GM10266 (cell line): ENCODE measurements at regions not wholly inside any gene's neighbourhood (a gene's known extent, or its start where the extent isn't known, plus 50 kb on each side); places are given as distances from the start of the nearest gene placed in this dataset.

Experiments
- DNase-seq: peaks from one replicate; pipeline ENCODE4 v3.0.0; 2012; ENCODE audit errors: extremely low spot score
- CTCF ChIP-seq: IDR thresholded peaks from 2 replicates; pipeline ENCODE4 v1.5.1; 2012; ENCODE audit warnings: mild to moderate bottlenecking, low read depth; ENCODE audit not compliant: control insufficient read depth, insufficient read depth; ENCODE audit errors: missing control alignments

- no peak for TF ChIP-seq CTCF
- DNase-seq = peak; percentile 33
Measured at GRCh38 chr9:19999491-20000057, 210.7 kb upstream of the SLC24A2 start.

DNA sequence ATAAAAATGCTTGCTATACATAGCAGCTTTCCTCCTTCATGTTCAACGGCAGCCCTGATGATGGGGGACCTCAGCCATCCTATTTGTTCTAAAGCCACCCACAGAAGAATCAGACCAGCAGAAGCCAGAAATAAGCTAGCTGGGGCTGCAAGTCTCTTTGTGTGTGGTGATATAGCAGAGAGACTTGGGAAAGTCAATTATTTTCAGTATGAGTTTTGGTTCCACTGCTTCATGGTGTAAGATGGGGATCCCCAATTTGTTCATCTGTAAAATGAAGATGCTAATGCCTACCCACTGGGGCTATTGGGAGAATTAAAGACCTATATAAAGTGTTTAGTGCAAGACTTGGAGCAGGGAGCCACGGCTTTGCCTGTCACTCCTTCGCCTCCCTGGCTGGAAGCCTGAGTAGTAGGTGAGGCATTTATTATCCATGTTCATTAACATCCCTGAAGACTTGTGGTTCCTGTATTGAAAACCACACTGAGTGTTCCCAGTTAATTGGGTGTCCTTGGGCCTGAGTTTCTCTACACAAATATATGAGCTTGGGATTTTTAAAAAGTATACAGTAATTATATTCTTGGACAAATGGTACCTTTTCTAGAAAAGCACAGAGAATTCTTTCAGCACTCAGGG, 210.1 kb upstream of the SLC24A2 start:
- peak; percentile 23 for DNase-seq
- TF ChIP-seq CTCF = no peak

DNA sequence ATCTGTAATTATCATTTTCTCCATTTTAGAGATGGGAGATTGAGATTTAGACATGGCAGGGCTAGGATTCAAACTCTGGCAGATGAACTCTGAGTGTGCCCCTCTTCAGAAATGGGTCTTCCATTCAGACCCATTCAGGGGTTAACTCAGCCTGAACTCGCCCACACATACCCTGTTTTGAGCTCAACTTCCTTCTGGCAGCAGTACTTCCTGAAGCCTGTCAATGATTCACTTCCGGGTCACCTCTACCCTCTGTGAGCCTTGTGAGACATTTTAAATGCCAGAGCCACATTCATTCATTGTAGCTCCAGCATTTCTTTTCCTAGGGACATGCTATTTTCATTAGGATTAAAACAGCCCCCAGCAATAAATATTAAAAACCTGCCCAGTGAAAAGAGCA, 209.3 kb upstream of the SLC24A2 start:
- DNase-seq = no peak

GRCh38 chr9:19995619-19996018, 206.8 kb upstream of the SLC24A2 start:
- no peak for DNase-seq
- TF ChIP-seq CTCF = no peak

More for the DNA sequence above, 209.3 kb upstream of the SLC24A2 start:
- no peak for TF ChIP-seq CTCF

DNA sequence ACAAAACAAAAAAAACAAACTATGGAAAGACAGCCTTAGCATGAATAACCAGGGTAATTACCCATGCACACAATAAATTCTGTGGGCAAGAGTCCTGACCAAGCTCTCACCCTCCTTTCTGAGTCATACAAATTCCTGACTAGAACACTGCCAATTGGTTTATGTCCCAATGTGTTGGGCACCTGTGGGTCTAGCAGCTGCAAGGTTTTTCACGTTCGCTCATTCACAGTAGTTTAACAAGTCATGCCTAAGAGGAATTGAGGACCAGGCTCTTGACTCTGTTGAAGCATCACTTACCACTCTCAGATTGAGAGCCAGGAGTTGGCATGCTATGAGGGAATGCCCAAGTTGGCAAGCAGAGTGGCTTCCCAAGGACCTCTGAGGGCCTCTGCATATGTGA, 205.5 kb upstream of the SLC24A2 start:
- DNase-seq = no peak
- TF ChIP-seq CTCF = no peak

DNA sequence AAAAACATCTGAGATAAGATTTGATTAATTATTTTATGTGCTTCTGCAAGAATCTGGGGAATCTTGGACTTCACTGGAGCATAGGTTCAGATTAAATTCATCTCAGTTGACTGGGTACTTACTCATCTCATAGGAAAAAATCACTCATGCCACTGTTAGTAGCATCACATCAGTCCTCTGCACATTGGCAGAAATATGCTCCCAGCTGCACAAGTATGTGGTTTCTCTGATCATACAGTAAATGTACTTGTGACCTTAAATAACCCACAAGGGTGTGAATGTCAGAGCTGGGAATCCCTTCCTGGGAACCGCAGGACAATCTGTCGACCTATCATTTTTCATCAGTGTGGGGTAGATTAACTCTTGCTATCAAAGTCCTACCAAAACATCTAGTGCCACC, 203.7 kb upstream of the SLC24A2 start:
- TF ChIP-seq CTCF = no peak
- no peak for DNase-seq

- no peak for DNase-seq
- no peak for TF ChIP-seq CTCF
Measured at GRCh38 chr9:19989213-19989612, 200.4 kb upstream of the SLC24A2 start.
